H1 (cell line): ENCODE measurements at regions not wholly inside any gene's neighbourhood (a gene's known extent, or its start where the extent isn't known, plus 50 kb on each side); places are given as distances from the start of the nearest gene placed in this dataset.

Experiments used
- CTCF ChIA-PET: fragments of 300-600 bp; sonication (Branson Sonifier 250); formaldehyde crosslinking; loops from one replicate; lab custom pipeline; 2021; ENCODE audit not compliant: partially characterized antibody; lab: Charles Lee
- POLR2A ChIA-PET: fragments of 300-600 bp; sonication (Branson Sonifier 250); formaldehyde crosslinking; loops from one replicate; lab custom pipeline; 2021; ENCODE audit warnings: inconsistent platforms; ENCODE audit not compliant: partially characterized antibody; lab: Charles Lee
- DNase-seq, 2 experiments: peaks; one replicate each; pipeline versions ENCODE4 v3.0.0 to v3.0.0-alpha.2; 2010 to 2022; ENCODE audit warnings: low spot score in 2 of 2, low read depth in 1 of 2, mixed read lengths in 1 of 2
- FAIRE-seq: peaks from 2 replicates; lab custom pipeline; 2011; peaks lifted over from hg19 to GRCh38; lab: Jason Lieb, UNC
- H2AFZ ChIP-seq: 2 replicates; pipeline ENCODE4 v1.8.1; 2012; ENCODE audit warnings: low read length, inconsistent platforms
- H2AK5ac ChIP-seq: 2 replicates; pipeline ENCODE4 v1.6.1; 2013; ENCODE audit warnings: low read depth, low read length
- H2BK120ac ChIP-seq: replicated peaks from 2 replicates; pipeline ENCODE3; 2013; ENCODE audit warnings: low read depth, low read length, inconsistent platforms
- H2BK12ac ChIP-seq: 2 replicates; pipeline ENCODE4 v1.6.1; 2013; ENCODE audit warnings: low read depth, low read length
- H2BK15ac ChIP-seq: 2 replicates; pipeline ENCODE4 v1.6.1; 2013; ENCODE audit warnings: low read length
- H2BK20ac ChIP-seq: 2 replicates; pipeline ENCODE4 v1.6.1; 2013; ENCODE audit warnings: low read length
- H2BK5ac ChIP-seq: 2 replicates; pipeline ENCODE4 v1.6.1; 2013; ENCODE audit warnings: low read depth, low read length
- H3K14ac ChIP-seq: 2 replicates; pipeline ENCODE4 v1.6.1; 2013; ENCODE audit warnings: inconsistent platforms; ENCODE audit not compliant: insufficient read length
- H3K18ac ChIP-seq: 2 replicates; pipeline ENCODE4 v1.6.1; 2013; ENCODE audit warnings: low read length; ENCODE audit errors: extremely low read depth
- H3K23ac ChIP-seq: 2 replicates; pipeline ENCODE4 v1.6.1; 2013; ENCODE audit warnings: inconsistent platforms; ENCODE audit not compliant: insufficient read length
- H3K23me2 ChIP-seq: 2 replicates; pipeline ENCODE4 v1.6.1; 2013; ENCODE audit warnings: low read depth, low read length
- H3K27ac ChIP-seq: 2 replicates; pipeline ENCODE4 v1.6.1; 2011; ENCODE audit warnings: low read depth, low read length, inconsistent platforms
- H3K27me3 ChIP-seq, 4 experiments: replicated peaks in 1 of 4; 1 replicate in 1 of 4; 2 replicates in 3 of 4; pipeline versions ENCODE4 v1.6.1 to v1.8.1; 2011 to 2013; ENCODE audit warnings: low read length in 3 of 4, mild to moderate bottlenecking in 3 of 4, inconsistent platforms in 2 of 4, mixed read lengths in 2 of 4, moderate library complexity in 1 of 4; ENCODE audit not compliant: control insufficient read depth in 3 of 4, insufficient read depth in 3 of 4; ENCODE audit errors: extremely low read depth in 1 of 4
- H3K36me3 ChIP-seq, 4 experiments: 2 replicates each; pipeline versions ENCODE4 v1.6.1 to v1.8.1; 2011 to 2013; ENCODE audit warnings: mild to moderate bottlenecking in 4 of 4, low read length in 3 of 4, moderate library complexity in 2 of 4, control low read depth in 1 of 4, inconsistent platforms in 1 of 4; ENCODE audit not compliant: insufficient read depth in 4 of 4, control insufficient read depth in 2 of 4
- H3K4ac ChIP-seq: replicated peaks from 2 replicates; pipeline ENCODE3; 2013; ENCODE audit warnings: low read length, low read depth, mixed read lengths, inconsistent platforms; ENCODE audit not compliant: insufficient read length
- H3K4me1 ChIP-seq, 4 experiments: replicated peaks in 1 of 4; 1 replicate in 1 of 4; 2 replicates in 3 of 4; pipeline versions ENCODE4 v1.6.1 to v1.8.1; 2011 to 2013; ENCODE audit warnings: low read length in 3 of 4, inconsistent platforms in 2 of 4, mixed read lengths in 1 of 4; ENCODE audit not compliant: insufficient read depth in 4 of 4, control insufficient read depth in 3 of 4
- H3K4me2 ChIP-seq, 2 experiments: 2 replicates each; pipeline versions ENCODE4 v1.6.1 to v1.8.1; 2011 to 2013; ENCODE audit warnings: low read depth in 2 of 2, low read length in 2 of 2, control low read depth in 1 of 2, inconsistent platforms in 1 of 2, mild to moderate bottlenecking in 1 of 2; ENCODE audit not compliant: insufficient read depth in 1 of 2
- H3K4me3 ChIP-seq, 4 experiments: fragments of 200-600, 300-600 bp in 1 of 4; sonication (generic), shearing (Covaris generic), sonication (Bioruptor Twin) in 1 of 4; 2 replicates each; pipeline versions ENCODE4 v1.5.1 to v1.8.1; 2011 to 2016; ENCODE audit warnings: low read length in 4 of 4, low read depth in 3 of 4, control low read depth in 2 of 4, inconsistent platforms in 2 of 4, mild to moderate bottlenecking in 2 of 4, mixed read lengths in 1 of 4, moderate library complexity in 1 of 4; ENCODE audit not compliant: insufficient read depth in 2 of 4; ENCODE audit errors: extremely low read depth in 1 of 4
- H3K56ac ChIP-seq: replicated peaks from 2 replicates; pipeline ENCODE3; 2013; ENCODE audit warnings: low read depth, mild to moderate bottlenecking, mixed read lengths, low read length, inconsistent platforms; ENCODE audit not compliant: insufficient read length
- H3K79me1 ChIP-seq: 2 replicates; pipeline ENCODE4 v1.6.1; 2013; ENCODE audit warnings: low read depth, low read length, control low read depth
- H3K79me2 ChIP-seq, 2 experiments: 2 replicates each; pipeline versions ENCODE4 v1.6.1 to v1.8.1; 2012 to 2013; ENCODE audit warnings: low read length in 2 of 2, mild to moderate bottlenecking in 2 of 2, inconsistent platforms in 1 of 2; ENCODE audit not compliant: insufficient read depth in 2 of 2, control insufficient read depth in 1 of 2
- H3K9ac ChIP-seq, 4 experiments: replicated peaks in 1 of 4; 1 replicate in 1 of 4; 2 replicates in 3 of 4; pipeline versions ENCODE4 v1.6.1 to v1.8.1; 2011 to 2013; ENCODE audit warnings: low read depth in 3 of 4, low read length in 3 of 4, control low read depth in 2 of 4, mild to moderate bottlenecking in 2 of 4, moderate library complexity in 2 of 4, inconsistent platforms in 1 of 4; ENCODE audit errors: extremely low read depth in 1 of 4
- H3K9me3 ChIP-seq, 2 experiments: 2 replicates each; pipeline versions ENCODE4 v1.6.1 to v1.8.1; 2012 to 2013; ENCODE audit warnings: mild to moderate bottlenecking in 2 of 2, moderate library complexity in 2 of 2, control low read depth in 1 of 2, inconsistent platforms in 1 of 2, low read depth in 1 of 2, low read length in 1 of 2, mixed read lengths in 1 of 2; ENCODE audit not compliant: insufficient read depth in 2 of 2
- H4K20me1 ChIP-seq, 2 experiments: replicated peaks in 1 of 2; 2 replicates each; pipeline versions ENCODE3 to v1.8.1; 2011 to 2013; ENCODE audit warnings: inconsistent platforms in 2 of 2, low read length in 2 of 2, mild to moderate bottlenecking in 1 of 2; ENCODE audit not compliant: insufficient read depth in 2 of 2, control insufficient read depth in 1 of 2
- H4K5ac ChIP-seq: 2 replicates; pipeline ENCODE4 v1.6.1; 2013; ENCODE audit warnings: low read length, low read depth, mixed read lengths, inconsistent platforms; ENCODE audit not compliant: insufficient read length
- H4K8ac ChIP-seq: 2 replicates; pipeline ENCODE4 v1.8.0; 2013; ENCODE audit warnings: mild to moderate bottlenecking, moderate library complexity, low read length, inconsistent platforms; ENCODE audit not compliant: insufficient read depth; ENCODE audit errors: extremely low read depth
- H4K91ac ChIP-seq: replicated peaks from 2 replicates; pipeline ENCODE3; 2013; ENCODE audit warnings: low read length, mixed read lengths, inconsistent platforms; ENCODE audit not compliant: insufficient read length
- BCL11A ChIP-seq, 2 experiments: IDR thresholded peaks; one replicate each; pipeline ENCODE4 v1.6.1; 2011; ENCODE audit warnings: low read depth in 2 of 2, low read length in 2 of 2, mild to moderate bottlenecking in 2 of 2
- EP300 ChIP-seq, 2 experiments: IDR thresholded peaks; 1 replicate in 1 of 2; 2 replicates in 1 of 2; pipeline ENCODE4 v1.6.1; 2011 to 2012; ENCODE audit warnings: low read depth in 2 of 2, low read length in 2 of 2, mild to moderate bottlenecking in 2 of 2, borderline replicate concordance in 1 of 2, inconsistent platforms in 1 of 2, moderate library complexity in 1 of 2
- HDAC2 ChIP-seq, 2 experiments: fragments of 300-600 bp in 1 of 2; sonication (generic) in 1 of 2; IDR thresholded peaks; 2 replicates each; pipeline ENCODE4 v1.6.1; 2011 to 2012; ENCODE audit warnings: low read depth in 2 of 2, low read length in 2 of 2, mild to moderate bottlenecking in 2 of 2, moderate library complexity in 2 of 2, borderline replicate concordance in 1 of 2, inconsistent platforms in 1 of 2
- JUN ChIP-seq: IDR thresholded peaks from 2 replicates; pipeline ENCODE4 v1.6.1; 2011; ENCODE audit warnings: low read depth, mild to moderate bottlenecking, improper control_type of control experiment, low read length
- KDM1A ChIP-seq: fragments of 200-600, 300-600 bp; sonication (generic); IDR thresholded peaks from 2 replicates; pipeline ENCODE4 v1.7.1; 2016; ENCODE audit warnings: mild to moderate bottlenecking, low read length, borderline replicate concordance
- NANOG ChIP-seq: IDR thresholded peaks from 2 replicates; pipeline ENCODE4 v1.6.1; 2011; ENCODE audit warnings: low read length, low read depth, mild to moderate bottlenecking, inconsistent platforms; ENCODE audit not compliant: insufficient read depth, poor library complexity, severe bottlenecking
- RNF2 ChIP-seq: fragments of 200-900, 300-1000 bp; sonication (generic); IDR thresholded peaks from 2 replicates; pipeline ENCODE4 v1.7.1; 2016; ENCODE audit warnings: borderline replicate concordance, low read depth, mild to moderate bottlenecking, antibody characterized with exemption, low read length; ENCODE audit not compliant: poor library complexity, severe bottlenecking; ENCODE audit errors: missing control alignments
- SIRT6 ChIP-seq: IDR thresholded peaks from one replicate; pipeline ENCODE4 v1.7.1; 2012; ENCODE audit warnings: low read length, inconsistent platforms
- SP4 ChIP-seq: IDR thresholded peaks from 2 replicates; pipeline ENCODE4 v1.6.1; 2012; ENCODE audit warnings: low read length, inconsistent platforms
- TBP ChIP-seq: IDR thresholded peaks from 2 replicates; pipeline ENCODE4 v1.6.1; 2011; ENCODE audit warnings: low read depth, low read length, improper control_type of control experiment
- ZNF274 ChIP-seq: IDR thresholded peaks from 2 replicates; pipeline ENCODE4 v1.7.0; 2012; ENCODE audit warnings: low read length, borderline replicate concordance; ENCODE audit errors: extremely low read depth
- WGBS, 2 experiments: shearing (Covaris generic) in 1 of 2; methylation state at CpG; one replicate each; pipeline versions ENCODE4 v1.1.6 to v1.1.7; 2013 to 2015; ENCODE audit warnings: low lambda C conversion rate in 2 of 2, mixed read lengths in 2 of 2, inconsistent platforms in 1 of 2, low coverage in 1 of 2, missing lambda C conversion rate in 1 of 2; ENCODE audit not compliant: insufficient replicate concordance in 2 of 2, insufficient coverage in 1 of 2, insufficient read length in 1 of 2; ENCODE audit errors: extremely low coverage in 1 of 2, missing lambda C conversion rate in 1 of 2; 5-methylcytosine and 5-hydroxymethylcytosine counted together
- TF ChIP-seq, protein P1 (sequence below): IDR thresholded peaks from 2 replicates; pipeline ENCODE4 v1.6.1; 2011; ENCODE audit warnings: low read depth, mild to moderate bottlenecking, low read length; ENCODE audit not compliant: insufficient read depth

DNA sequence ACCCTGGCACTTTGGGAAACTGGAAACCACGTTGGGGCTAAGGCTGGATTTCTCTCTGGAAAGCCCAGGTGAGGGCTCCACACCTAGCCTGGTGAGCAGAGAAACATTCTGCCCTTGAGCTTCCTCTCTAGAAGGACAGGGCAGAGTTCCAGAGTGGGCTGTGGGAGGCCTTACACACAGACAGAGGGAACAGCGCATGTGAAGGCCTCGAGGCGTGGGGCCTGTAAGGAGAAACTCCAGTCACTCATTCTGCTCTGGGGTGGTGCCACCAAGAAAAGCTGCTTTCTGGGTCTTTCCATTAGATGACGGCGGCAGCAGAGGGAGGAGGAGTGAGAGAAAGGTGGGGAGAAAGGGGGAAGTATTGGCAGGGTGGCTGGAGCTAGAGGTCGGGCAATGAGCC is 183.1 kb downstream of the CHST1 start:
- Histone ChIP-seq H3K4ac (no peak overlapping the region), H3K4me2 (no peak overlapping the region), H2BK15ac (no peak overlapping the region), H3K23ac (no peak overlapping the region), H3K79me1 (no peaks in the 10 kb centered on the region), H3K4me3 (no peak overlapping the region), H2BK20ac (no peak overlapping the region), H3K9me3 (no peaks in the 10 kb centered on the region), H3K23me2 (no peaks in the 10 kb centered on the region), H2BK120ac (no peak overlapping the region), H4K8ac (no peak overlapping the region), H3K27me3 (no peaks in the 10 kb centered on the region; a peak in 1 of 7 replicates), H2BK12ac (no peak overlapping the region), H4K5ac (no peak overlapping the region), H2AFZ (no peak overlapping the region), H3K14ac (no peak overlapping the region), H3K18ac (no peak overlapping the region), H3K27ac (no peak overlapping the region), H3K79me2 (no peaks in the 10 kb centered on the region), H3K36me3 (no peaks in the 10 kb centered on the region), H3K9ac (no peak overlapping the region), H4K20me1 (no peaks in the 10 kb centered on the region), H2AK5ac (no peak overlapping the region), H4K91ac (no peak overlapping the region), H3K4me1 (peaks cover 0 to 5% (median 0%) of the 10 kb centered on the region in 4 experiments; a peak in 2 of 7 replicates), H3K56ac (no peak overlapping the region), H2BK5ac (peak overlapping the region; percentile 35; the same call in 1 of the 2 replicates)
- CTCF ChIA-PET = no interaction called here
- POLR2A ChIA-PET = interaction anchor here (1.1 kb wide), 1 partner anchor 8 kb away, joined by 4 read pairs; no protein-coding TSS in a partner anchor
- FAIRE-seq = no peak
- DNase-seq = no peak
- 83% methylated on average over 7 of the region's 7 CpGs; no CpG with 5 or more reads in 1 of the 2 experiments for WGBS, 2 experiments
- TF ChIP-seq ZNF274 (no peak), KDM1A (no peak), JUN (no peak), EP300 (IDR thresholded peaks at IDR 0.05; ENCODE audit: borderline replicate concordance in 1 of 2, low read depth in 2 of 2, low read length in 2 of 2) (no peak), SP4 (no peak), BCL11A (IDR thresholded peaks at IDR 0.05; ENCODE audit: low read depth in 2 of 2, low read length in 2 of 2) (no peak), NANOG (no peak), SIRT6 (no peak), HDAC2 (IDR thresholded peaks at IDR 0.05; ENCODE audit: borderline replicate concordance in 1 of 2, low read depth in 2 of 2, low read length in 2 of 2) (no peak), TBP (no peak), RNF2 (no peak)
- TF ChIP-seq, protein P1, sequence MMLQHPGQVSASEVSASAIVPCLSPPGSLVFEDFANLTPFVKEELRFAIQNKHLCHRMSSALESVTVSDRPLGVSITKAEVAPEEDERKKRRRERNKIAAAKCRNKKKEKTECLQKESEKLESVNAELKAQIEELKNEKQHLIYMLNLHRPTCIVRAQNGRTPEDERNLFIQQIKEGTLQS = no peak
